GM18907 (cell line): ENCODE measurements at regions not wholly inside any gene's neighbourhood (a gene's known extent, or its start where the extent isn't known, plus 50 kb on each side); places are given as distances from the start of the nearest gene placed in this dataset.
"Not testable (repeated sequence)": the region's sequence is repeated elsewhere in the genome, so short reads cannot be mapped to it uniquely, and the experiment has no call there.

ENCODE experiments used
- ATAC-seq: cut with Tn5 transposase; IDR thresholded peaks from one replicate; pipeline ENCODE4 v1.9.1; 2021; ENCODE audit warnings: mild to moderate bottlenecking, moderate library complexity; ENCODE audit not compliant: unreplicated experiment

GRCh38 chr18:14460364-14460763 is 83.0 kb downstream of the POTEC start:
- ATAC-seq = not testable (repeated sequence)

DNA sequence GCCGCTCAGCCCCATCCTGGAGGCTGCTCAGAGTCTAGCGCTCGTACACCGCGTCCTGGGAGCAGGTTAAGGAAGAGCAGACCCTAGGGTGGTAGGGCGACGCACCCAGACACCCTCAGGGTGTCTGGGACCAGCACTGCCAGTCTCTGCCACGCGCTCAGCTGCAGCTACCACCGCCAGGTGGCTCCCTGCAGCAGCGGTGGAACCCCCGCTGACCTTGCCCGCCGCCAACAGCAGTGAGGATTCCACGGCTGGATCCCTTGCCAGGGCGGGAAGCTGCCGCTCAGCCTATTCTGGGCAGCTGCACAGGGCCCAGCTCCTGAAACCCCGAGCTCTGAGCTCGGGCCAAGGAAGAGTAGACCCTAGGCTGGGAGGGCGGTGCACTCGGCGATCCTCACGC is 83.6 kb downstream of the POTEC start:
- not testable (repeated sequence) for ATAC-seq

- ATAC-seq = not testable (repeated sequence)
These were observed 85.1 kb downstream of the POTEC start for GRCh38 chr18:14458009-14458945.

DNA sequence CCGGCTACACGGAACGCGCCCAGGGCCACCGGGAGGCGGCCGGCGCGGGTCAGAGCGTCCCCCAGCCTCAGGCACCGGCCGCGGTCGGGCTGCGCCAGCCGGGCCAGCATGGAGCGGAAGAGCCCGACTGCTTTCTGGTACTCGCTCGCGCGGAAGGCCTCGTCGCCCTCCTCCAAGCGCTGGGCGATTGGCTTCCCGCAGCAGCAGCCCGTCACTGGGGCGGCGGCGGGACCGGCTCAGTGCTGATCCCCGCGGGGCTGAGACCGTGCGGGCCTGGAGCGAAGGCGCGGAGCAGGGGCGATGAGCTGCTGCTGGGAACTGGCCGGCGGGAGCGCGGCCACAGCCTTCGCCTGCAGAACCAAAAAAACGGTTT is 92.8 kb downstream of the POTEC start:
- not testable (repeated sequence) for ATAC-seq

DNA sequence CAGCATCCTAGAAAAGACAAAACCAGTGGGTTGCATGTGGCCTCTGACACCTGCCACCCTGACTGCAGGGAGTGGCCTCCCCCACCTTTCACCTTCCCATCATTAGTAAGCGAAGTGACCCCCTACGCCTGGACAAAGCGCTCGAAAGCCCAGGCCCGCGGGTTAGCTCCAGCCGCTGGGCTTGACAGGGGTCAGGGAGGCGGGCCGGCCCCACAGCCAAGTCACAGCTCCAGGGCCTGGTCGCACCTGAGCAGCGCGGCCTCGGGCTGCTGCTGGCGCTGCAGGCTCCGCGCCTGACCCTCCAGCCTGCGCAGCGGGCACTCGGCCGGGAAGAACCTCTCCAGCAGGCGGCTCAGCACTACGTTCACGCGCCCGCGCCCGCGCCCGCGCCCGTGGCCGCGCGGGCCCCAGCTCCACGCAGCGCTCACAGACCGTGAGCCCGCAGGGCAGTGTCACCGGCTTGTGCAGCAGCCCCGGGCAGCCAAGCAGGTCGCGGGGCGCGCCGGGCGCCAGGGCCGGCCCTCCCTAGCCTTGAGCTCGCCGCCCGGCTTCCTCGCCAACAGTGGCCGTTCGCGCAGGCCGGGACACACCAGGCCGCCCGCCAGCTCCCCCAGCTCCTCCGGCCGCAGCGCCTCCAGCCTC is 93.3 kb downstream of the POTEC start:
- ATAC-seq = not testable (repeated sequence)

- not testable (repeated sequence) for ATAC-seq
These were observed 94.3 kb downstream of the POTEC start for GRCh38 chr18:14449062-14449461.

- ATAC-seq = not testable (repeated sequence)
These were observed 95.7 kb downstream of the POTEC start for GRCh38 chr18:14447715-14448114.

DNA sequence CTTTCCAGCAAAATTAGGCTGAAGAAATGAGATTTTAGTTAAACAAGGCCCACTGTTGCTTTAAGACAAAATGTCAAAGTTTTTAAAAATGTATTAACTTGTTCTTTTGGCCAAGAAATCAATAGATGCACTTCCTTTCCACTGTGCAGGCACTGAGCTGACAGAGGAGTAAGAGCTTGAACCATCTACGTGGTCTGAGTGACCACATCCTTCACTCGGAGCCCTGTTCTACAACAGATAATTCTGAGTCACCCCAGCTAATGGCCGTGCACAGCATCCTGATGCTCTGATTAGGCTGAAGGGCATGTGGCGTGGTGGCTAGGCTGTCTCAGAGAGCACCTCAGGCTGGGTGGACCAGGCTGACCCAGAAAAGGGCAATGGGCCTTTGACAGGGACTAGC is 107.9 kb downstream of the POTEC start:
- ATAC-seq = not testable (repeated sequence)

DNA sequence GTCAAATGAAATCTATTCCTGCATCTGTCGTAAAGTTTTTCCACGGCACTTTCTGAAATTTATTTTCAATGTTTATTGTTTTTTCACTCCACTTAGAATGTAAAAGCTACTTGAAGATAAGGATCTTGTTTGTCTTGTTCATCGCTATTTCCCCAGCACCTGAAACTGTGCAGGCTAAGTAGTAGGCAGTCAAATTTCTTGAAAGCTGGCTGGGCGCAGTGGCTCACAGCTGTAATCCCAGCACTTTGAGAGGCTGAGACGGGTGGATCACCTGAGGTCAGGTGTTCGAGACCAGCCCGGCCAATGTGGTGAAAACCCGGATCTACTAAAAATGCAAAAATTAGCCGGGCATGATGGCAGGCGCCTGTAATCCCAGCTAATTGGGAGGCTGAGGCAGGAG is 111.0 kb downstream of the POTEC start:
- not testable (repeated sequence) for ATAC-seq

- ATAC-seq = not testable (repeated sequence)
These were observed 112.3 kb downstream of the POTEC start for GRCh38 chr18:14431031-14431521.

DNA sequence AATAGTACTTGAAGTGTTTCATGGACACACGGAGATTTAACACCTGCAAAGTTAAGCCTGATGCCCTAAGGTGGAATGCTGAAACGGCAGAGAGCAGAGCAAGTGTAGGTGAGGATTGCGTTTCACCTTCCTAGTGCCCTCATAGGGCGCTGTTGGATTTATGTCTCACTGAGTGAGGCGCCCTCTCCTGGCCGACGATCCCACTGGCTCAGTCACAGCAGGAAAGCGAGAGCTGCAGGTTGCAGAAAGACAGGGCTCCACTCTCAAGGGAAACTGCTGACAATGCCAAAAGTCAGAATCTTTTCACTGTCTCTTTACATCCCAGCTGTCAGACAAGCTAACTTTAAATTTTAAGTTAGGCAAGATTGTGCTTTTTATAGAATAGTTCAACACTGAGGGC is 127.6 kb downstream of the POTEC start:
- not testable (repeated sequence) for ATAC-seq

GRCh38 chr18:14415399-14415798 is 128.0 kb downstream of the POTEC start:
- ATAC-seq = not testable (repeated sequence)

GRCh38 chr18:14395533-14395932 is 147.9 kb downstream of the POTEC start:
- not testable (repeated sequence) for ATAC-seq

DNA sequence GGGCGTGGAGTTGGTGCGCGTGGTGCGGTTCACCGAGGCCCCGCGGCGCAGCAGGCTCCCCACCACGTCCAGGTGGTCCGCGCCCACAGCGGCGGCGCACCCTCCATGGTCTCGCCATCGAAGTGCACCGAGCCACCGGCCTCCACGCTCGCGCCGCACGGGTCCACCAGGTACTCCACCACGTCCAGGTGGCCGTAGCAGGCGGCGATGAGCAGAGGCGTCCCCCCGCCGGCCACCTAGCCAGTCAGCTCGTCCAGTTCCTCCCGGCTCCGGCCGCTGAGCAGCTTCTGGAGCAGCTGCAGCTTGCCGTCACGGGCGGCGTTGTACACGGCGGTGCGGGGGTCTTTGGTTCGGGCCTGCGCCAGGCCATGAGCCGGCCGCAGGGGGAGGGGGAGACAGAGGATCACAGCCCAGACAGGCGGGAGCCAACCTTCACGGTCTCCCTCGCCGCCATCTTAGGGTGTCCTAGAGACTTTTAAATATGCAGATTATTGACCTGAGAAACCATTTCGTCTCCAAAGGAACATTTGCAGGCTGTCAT is 149.8 kb downstream of the POTEC start:
- not testable (repeated sequence) for ATAC-seq

GRCh38 chr18:14392604-14393003 is 150.8 kb downstream of the POTEC start:
- not testable (repeated sequence) for ATAC-seq

DNA sequence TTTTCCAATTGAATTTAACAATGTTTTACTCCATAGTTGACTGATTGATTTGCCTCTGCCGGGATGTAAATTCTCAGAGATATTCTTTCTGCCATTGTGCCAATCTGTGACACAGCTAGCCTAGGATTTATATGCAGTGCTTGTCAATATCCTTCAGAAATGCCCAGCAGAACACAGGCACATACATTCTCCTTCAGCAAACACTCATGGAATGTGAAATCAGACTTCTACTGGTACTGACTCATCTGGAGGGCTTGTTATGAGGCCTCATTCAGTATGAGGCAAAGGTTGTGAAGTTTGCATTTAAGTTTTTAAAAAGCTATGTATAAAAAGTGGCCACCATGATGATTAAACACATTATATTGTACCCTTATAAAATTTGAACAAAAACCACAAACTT is 158.4 kb downstream of the POTEC start:
- ATAC-seq = not testable (repeated sequence)

- ATAC-seq = not testable (repeated sequence)
These were observed 160.7 kb downstream of the POTEC start for GRCh38 chr18:14382666-14383065.

GRCh38 chr18:14379489-14379888 is 163.9 kb downstream of the POTEC start:
- not testable (repeated sequence) for ATAC-seq

- not testable (repeated sequence) for ATAC-seq
These were observed 165.0 kb downstream of the POTEC start for GRCh38 chr18:14378376-14378775.

DNA sequence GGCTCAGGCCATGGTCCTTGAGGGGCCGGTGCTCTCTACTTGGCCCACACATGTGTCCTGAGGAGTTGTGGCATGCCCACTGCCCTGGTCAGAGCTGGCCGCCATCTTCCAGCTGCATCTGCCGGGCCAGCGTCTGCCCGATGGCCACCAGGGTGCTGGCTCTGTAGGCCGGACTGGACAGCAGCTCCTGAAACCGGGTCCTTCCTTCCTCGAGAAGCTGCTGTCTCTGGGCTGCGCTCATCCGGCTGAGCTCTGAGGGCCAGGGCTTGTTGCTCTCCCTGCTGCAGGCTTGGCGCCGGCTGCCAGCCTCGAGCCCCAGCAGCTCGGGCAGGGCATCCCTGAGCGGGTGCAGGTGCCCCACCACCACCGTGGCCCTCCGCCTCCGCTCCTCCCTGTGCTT is 182.1 kb downstream of the POTEC start:
- not testable (repeated sequence) for ATAC-seq

DNA sequence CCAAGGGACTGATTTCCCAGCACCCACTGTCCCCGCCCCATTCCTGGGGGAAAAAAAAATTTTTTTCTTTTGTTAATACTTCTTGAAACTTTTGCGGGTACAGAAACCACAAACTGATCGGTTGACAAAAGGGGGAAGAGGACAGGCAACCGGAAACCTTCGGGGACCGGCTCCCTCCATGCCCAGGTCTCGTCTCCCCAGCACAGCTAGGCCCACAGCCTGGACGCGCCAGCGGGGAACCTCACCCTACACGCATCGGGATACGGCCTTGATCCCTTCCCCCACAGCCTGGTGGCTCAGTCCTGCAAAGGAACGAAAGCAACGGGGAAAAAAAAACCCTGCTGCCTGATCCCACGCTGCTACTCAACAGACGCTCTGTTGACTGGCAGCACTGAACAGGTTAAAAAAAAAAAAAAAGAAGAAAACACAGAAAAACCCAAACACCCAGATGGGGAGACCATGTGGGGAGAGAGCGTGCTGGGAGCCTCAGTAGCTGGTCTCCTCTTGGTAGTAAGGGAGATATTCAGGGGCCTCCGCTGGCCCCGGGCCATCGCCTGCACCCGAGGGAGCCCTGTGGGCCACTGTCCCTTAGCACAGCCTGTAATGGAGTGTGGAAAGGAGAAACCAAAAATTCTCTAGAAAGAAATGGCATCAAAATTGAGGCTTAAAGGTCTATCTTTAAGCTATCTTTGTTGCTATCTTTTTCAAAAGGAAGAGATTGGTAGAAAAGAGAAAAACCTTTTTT is 185.7 kb downstream of the POTEC start:
- not testable (repeated sequence) for ATAC-seq
